Activated CD8-positive, alpha-beta memory T cell treated with anti-CD3 and anti-CD28 coated beads for 36 hours (primary cell): ENCODE measurements at regions not wholly inside any gene's neighbourhood (a gene's known extent, or its start where the extent isn't known, plus 50 kb on each side); places are given as distances from the start of the nearest gene placed in this dataset.
"Not testable (repeated sequence)": the region's sequence is repeated elsewhere in the genome, so short reads cannot be mapped to it uniquely, and the experiment has no call there.

ENCODE experiments used
- CTCF ChIA-PET: fragments of 350-600 bp; sonication (Branson Sonifier 250); formaldehyde crosslinking; loops from one replicate; lab custom pipeline; 2021; ENCODE audit warnings: antibody characterized with exemption; lab: Charles Lee
- POLR2A ChIA-PET: fragments of 350-600 bp; sonication (Branson Sonifier 250); formaldehyde crosslinking; loops from one replicate; lab custom pipeline; 2021; ENCODE audit warnings: antibody characterized with exemption; lab: Charles Lee

DNA sequence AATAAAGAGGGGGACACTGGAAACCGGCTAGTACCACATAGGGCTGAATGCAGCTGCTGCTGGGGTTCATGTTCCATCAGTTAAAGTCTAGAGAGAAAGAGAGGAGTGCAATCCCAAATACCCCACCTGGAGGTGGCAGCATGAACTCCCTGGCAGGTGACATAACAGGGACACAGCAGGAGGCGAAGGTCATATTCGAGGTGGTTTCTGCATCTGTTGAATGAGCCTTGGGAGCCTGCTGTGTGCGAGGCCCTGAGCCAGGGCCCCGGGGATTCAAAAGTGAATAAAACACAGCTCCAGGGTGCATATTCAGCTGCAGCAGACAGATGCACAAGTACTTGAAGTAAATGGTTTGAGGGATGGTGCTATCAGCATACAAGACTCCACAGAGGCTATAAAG lies 456.8 kb downstream of the SETD4 start:
- POLR2A ChIA-PET, result no interaction called here
- CTCF ChIA-PET, result no interaction called here

DNA sequence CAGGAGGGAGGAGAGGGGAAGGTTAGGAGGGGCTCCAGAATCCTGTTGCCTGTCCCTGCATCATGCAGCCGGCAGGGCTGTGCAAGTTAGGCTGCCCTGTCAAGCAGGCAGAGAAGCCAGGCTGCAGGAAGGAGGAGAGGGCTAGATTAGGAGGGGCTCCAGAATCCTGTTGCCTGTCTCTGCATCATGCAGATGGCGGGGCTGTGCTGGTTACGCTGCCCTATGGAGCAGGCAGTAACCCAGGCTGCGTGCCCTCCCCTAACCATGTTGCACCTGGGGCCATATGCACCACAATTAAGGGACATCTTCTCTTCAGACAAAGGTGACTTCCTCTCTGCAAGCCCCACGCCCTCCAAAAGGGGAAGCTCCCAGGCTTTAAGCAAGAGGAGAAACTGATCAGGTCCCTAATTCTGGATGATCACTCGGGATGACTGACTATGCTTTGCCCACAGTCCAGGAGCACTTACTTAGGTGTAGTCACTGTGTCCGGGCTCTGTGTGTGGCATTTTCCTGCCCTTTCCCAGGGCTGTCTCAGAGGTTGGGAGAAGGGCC lies 457.4 kb downstream of the SETD4 start:
- ChIA-PET CTCF (no interaction called here), POLR2A (no interaction called here)

DNA sequence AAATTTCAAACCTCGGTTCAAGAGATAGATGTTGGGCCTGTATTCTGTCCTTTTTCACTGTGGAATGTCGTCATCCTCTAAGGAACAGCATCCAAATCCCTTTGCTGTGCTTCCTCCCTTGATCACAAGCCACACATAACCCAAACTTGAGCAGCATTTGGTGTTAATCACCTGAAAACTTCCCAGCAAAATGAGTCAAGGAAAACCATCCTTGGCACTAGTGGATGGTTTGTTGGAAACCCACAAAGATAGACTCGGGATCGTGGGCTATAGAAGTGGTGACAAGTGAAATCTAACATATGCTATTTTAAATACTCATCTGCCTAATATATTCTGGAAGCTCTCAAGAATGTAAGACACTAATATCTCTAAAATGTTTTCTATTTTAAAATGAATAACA lies 459.1 kb downstream of the SETD4 start:
- ChIA-PET CTCF (no interaction called here), POLR2A (no interaction called here)

DNA sequence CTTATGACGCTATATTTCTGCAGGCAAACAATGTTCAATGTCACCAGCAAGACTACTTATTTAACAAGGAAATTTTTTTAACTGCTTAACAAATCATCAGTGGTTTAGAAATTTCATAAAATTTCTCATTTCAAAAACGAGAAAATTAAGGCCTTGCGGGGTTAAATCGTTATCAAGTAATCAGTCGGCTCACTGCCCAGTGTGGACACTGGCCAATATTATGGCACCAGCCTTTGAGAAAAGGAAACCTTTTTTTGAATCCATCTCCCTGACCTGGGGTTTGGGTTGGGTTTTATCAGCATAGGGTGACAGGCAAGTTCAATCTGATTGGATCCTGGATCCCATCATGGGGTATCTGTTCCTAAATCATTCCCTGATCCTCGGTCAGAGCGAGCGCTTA lies 461.2 kb downstream of the SETD4 start:
- ChIA-PET CTCF (no interaction called here), POLR2A (no interaction called here)

DNA sequence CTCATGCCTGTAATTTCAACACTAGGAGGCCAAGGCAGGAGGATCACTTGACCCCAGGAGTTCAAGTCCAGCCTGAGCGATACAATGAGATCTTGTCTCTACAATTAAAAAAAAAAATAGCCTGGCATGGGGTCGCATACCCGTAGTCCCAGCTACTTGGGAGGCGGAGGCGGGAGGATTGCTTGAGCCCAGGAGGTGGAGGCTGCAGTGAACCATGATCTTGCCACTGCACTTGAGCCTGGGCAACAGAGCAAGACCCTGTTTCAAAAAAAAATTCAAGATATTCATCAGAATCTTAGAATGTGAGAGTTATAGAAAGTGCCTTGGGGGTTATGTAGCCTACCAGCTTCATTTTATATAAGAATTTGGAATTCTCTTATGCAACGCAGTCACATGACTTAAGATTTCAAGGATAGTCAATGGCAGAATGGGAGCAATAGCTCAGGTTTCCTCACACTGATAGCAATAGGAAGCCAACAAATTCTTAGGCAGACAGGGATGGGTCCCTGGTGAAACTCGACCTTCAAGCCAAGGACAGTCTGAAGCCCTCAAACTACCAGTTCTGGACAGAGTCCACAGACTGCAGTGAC lies 462.5 kb downstream of the SETD4 start:
- ChIA-PET CTCF (no interaction called here), POLR2A (no interaction called here)

DNA sequence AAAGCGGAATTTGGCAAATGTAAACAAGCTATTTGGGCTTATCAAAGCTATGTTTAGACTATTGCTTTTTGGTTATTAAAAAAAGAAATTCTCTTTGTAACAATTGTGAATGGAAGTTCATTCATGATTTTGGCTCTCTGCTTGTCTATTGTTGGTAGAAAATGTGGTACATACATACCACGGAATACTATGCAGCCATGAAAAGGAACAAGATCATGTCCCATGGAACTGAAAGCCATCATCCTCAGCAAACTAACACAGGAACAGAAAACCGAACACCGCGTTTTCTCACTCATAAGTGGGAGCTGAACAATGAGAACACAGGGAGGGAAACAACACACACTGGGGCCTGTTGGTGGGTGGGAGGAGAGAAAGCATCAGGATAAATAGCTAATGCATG lies 465.4 kb downstream of the SETD4 start:
- POLR2A ChIA-PET, result no interaction called here
- CTCF ChIA-PET, result no interaction called here

DNA sequence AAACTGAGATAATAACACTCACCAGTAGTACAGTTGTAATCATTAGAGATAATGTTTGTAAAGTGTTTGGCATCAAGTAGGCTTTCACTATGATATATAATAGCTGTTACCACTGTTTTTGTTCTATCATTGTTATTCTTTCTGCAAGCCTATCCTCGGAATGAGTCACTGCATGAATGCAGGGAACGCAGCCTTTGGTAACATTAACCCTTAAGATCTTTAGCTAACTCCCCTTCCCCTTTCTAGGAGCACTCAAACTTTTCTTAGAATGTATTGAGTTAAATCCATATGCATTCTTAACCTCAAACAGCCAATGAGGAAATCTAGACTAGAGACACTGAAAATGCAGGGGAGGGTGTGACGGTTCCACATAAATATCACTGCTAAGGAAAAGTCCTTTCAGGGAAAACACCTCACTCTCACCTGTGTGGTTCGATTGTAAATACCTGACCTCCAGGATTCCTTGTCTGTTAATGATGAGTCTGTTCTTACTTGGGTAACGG lies 467.3 kb downstream of the SETD4 start:
- CTCF ChIA-PET, result no interaction called here

DNA sequence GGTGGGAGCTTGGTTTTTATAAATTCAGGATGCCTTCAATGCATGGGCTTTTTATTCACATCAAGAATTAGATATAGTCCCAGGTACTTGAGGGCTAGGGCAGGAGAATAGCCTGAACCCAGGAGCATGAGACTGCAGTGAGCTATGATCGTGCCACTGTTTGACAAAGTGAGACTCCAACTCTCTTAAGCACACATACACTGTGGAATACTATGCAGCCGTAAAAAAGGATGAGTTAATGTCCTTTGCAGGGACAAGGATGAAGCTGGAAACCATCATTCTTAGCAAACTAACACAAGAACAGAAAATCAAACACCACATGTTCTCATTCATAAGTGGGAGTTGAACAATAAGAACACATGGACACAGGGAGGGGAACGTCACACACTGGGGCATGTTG lies 470.0 kb downstream of the SETD4 start:
- POLR2A ChIA-PET, CTCF ChIA-PET: not testable (repeated sequence)

More for the DNA sequence above, 467.3 kb downstream of the SETD4 start:
- POLR2A ChIA-PET, result no interaction called here

DNA sequence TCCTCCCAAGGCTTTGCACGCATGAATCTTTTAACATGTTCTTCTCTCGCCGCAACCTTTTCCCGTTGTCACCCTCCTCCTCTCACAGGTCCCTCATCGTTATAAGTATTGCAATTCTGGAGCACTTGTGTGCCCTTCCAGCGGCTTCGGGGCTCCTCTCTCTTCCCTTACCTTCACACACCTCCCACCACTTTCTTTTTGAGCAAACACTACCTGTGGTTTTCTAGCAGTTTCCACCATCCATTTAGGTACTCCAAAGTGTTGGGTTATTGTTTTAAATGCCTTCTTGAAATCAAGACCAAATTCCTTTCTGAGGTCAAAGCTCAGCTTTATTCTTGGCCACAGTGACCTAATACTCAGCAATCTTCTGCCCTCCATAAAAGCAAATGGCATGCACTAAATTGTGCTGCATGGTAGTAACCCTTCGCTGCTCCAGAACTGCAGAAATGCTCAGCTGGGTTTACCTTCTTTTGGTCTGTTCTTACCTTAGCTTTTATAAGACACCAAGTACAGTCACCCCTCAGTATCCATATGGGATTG lies 472.4 kb downstream of the SETD4 start:
- ChIA-PET POLR2A (no interaction called here), CTCF (no interaction called here)

DNA sequence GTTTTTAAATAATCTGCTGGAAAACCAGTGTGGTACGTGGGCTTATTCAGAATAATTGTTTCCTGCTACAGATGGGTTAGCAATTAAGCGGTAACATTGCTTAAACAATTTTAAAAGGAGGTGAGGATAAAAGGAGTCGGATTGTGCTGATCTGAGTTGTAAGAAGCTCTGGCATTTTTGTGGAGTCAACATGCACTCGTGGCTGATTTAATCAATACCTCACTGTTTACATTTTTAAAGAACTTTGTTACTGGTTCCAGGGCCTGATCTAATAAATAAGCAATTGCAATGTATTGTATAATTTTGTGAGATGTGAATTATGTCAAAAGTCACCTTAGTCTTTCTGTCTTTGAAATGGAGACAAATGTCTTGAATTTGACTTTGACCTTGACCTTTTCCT lies 474.0 kb downstream of the SETD4 start:
- POLR2A ChIA-PET, result no interaction called here
- CTCF ChIA-PET, result no interaction called here

DNA sequence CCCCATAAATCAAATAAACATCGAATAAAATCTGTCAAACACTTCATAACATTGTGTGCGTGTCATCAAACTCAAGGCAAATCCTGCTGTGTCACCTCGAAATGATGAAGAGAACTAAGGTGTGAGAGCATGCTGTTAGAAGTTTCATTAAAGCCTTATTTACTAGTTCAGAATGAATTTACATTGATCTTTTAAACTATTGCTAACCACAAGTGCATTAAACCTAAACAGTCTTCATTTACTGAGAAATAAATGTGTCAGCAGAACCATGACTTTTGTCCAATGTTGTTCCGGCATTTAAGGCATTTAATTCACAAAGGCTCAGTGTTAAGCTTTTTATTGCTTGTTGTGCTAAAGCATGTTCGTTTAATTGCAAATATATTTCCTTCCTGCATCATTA lies 474.4 kb downstream of the SETD4 start:
- CTCF ChIA-PET, result no interaction called here

DNA sequence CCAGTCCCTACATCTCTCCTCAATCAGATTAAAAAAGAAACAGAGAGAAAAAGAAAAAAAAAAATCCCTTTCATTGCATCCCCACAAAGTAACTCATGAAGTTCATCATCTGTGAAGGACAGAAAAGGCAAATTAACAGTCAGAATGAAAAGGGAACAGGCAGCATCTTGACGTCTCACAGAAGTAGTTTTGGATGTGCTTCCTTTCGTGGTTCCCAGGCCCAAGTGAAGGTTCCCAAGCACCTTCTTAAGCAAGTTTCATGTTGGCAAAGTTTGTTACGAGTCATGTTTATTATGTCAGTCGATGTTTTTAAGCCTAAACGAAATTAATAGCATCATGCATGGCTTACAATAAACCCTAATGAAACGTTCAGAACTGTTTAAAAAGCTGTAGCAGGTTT lies 475.2 kb downstream of the SETD4 start:
- ChIA-PET CTCF (no interaction called here), POLR2A (no interaction called here)

More for the DNA sequence above, 474.4 kb downstream of the SETD4 start:
- POLR2A ChIA-PET, result no interaction called here

DNA sequence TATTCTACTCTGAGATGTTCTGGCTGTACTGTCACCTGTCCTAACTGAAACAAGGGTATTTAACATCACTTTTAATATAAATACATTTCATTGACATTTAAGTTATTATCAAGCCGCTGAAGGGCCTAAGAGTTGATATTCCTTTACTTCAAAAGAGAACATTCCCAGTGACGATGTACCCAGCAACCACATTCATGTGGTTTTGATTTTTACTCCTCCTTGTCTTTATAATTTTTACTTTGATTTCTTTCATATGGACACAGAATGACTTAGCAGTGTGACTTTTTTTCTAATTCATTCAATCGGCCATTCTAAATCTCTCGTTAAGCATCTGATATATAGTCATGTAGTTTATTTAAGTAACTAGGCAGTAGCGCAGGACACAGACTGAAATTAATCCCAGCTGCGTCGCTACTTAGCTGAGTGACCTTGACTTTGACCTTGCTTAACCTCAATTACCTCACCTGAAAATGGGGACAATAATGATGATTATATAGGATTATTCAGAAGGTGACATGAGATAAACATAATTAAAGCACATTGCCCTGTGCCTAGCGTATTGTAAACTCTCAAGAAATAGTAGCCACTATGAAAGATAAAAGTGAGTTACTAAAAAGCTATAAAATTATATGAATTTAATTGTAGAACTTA lies 476.6 kb downstream of the SETD4 start:
- ChIA-PET POLR2A (no interaction called here), CTCF (no interaction called here)

DNA sequence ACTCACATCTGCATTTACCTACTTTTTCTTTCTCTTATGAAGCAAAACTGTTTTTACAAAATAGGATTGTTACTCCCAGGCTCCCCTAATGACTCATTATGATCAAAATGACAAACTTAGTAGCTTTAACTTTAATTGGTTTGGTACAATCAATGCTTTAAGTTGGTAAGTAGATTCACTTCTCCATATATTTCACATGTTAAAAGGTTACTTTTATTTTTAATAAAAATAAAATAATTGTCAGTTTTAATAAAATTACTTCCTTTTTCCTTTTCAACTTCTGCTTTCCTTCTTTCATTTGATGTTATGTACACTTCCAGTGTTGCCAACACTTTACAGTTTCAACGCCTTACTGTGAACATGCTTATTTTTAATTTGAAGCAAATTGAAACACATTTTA lies 477.6 kb downstream of the SETD4 start:
- POLR2A ChIA-PET, result no interaction called here

DNA sequence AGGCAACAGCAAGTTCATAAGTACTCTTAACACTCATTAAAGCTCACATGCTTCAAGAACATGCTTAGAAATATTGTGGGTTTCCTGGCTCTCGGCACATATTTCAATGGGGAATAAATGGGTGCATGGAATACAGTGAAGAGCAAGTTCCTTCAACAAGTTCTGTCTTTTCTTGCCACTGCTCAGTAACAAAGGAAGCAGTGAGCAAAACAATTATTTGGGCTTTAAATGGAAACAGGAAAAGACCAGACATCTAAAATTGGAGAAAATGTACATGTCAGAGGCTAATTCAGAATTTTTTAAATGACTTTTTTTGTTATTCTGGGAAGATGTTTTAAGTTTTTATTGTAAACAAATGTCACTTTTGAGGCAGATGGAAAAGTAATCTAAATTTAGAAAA lies 478.7 kb downstream of the SETD4 start:
- POLR2A ChIA-PET, result no interaction called here
- CTCF ChIA-PET, result no interaction called here

More for the DNA sequence above, 477.6 kb downstream of the SETD4 start:
- CTCF ChIA-PET, result no interaction called here

DNA sequence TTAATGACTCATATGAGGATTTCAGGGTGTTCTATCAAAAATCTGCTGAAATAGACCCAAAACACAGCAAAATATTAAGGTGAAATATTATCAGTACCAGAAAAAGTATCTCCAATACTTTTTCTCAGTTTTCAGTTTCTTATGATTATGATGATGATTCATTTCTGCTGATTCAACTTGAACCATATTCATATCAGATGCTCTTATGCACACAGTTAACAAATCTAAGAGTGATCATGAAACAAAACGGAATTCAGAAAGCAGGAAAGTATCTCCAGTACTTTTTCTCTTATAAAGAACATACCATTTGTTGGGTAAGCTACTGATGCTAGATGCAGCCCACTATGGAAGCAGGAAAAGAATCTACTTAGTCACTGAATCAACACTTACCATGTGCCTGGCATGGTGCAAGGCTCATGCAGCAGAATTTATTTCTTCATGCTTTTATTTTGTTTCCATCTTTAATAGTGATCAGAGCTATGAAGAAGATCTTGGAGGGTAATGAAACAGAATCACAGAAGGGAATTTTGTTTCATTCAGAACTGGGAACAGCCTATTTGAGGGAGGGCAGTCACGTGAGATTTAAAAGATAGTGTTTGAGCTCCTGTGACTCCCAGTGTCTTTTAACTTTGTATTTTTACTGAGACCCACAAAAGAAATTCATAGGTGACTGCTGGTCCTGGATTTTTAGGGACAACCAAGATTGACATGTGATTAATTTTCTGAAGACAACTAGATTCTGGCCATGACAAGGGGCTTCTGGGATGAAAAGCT lies 480.6 kb downstream of the SETD4 start:
- ChIA-PET POLR2A (no interaction called here), CTCF (interaction anchor here (0.7 kb wide), 1 partner anchor 228 kb away, joined by 3 read pairs; no protein-coding TSS in a partner anchor)

DNA sequence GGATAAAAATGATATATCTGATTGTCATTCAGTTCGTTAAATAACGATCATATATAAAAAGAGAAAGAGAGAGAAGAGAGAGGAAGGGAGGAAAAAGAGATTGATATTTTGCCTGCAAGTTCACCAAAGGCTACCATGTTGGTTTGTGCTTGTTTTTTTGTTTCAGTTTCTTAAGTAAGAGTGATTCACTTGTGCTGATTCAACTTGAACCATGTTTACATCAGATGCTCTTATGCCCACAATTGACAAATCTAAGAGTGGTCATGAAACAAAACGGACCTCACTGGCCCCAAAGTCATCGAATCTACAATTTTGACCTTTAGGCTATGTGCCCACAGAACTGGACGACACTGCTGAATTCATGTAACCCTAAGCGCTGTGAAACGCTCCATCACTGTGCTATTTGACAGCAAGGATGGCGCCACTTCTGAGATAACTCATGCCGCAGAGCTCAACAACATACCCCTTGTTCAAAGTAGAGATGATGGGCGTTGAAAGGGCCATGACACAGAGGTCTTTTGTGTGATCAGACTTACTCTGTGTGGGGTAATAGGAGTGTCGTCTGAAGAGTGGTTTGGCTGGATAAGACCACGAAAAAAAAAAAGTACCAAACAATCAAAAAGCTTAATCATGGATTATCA lies 481.4 kb downstream of the SETD4 start:
- ChIA-PET POLR2A (no interaction called here), CTCF (interaction anchor here (0.7 kb wide), 1 partner anchor 228 kb away, joined by 3 read pairs; no protein-coding TSS in a partner anchor)

DNA sequence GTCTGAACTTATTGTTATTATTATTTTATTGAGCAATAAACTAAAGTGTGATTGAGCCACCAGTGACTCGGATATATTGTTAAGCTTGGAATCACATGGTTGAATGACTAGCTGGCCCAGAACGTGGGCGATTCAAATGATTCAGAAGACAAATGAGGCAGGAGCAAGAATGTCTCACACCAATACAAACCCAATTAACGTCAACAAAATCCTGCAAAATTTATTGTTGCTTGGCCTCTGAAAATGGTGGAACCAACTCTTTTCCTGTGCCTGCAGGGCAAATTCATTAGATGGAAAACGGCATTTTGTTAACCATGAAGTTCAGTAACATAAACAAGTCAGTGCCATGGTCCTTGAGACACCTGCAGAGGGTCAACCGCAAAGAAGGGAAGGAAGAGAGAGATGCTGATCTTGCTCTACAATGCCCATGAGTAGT lies 482.0 kb downstream of the SETD4 start:
- POLR2A ChIA-PET, result no interaction called here
- CTCF ChIA-PET, result no interaction called here

DNA sequence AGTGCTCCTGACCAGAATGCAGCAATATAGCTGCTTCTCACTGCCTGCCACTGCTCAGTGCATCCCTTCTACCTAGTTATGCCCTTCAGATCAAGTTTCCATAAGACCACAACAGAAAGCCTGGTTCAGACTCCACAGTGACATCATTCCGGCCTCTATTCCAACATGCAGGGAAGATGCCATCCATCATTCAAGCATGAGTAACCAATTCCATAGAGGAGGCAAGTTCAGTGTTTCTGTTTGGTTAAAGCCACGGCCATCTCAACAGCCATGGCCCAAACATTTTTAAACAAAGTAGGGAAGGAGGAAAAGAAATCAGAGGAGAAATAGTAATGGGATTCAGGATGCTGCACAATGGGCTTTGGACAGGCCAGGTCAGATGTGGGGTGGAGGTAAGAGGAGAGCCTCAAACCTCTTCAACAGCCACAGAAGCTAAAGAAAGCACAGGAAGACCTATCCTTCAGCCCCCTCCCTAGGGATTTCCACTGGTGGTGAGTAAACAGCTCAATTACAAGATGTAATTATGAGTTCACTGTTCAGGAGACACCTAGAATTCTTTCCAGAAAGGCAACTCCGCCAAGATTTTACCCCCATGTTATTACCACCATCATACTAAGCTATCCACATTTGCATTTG lies 484.9 kb downstream of the SETD4 start:
- ChIA-PET CTCF (no interaction called here), POLR2A (no interaction called here)
